ENCODE measurements at regions not wholly inside any gene's neighbourhood (a gene's known extent, or its start where the extent isn't known, plus 50 kb on each side); places are given as distances from the start of the nearest gene placed in this dataset.

DNA sequence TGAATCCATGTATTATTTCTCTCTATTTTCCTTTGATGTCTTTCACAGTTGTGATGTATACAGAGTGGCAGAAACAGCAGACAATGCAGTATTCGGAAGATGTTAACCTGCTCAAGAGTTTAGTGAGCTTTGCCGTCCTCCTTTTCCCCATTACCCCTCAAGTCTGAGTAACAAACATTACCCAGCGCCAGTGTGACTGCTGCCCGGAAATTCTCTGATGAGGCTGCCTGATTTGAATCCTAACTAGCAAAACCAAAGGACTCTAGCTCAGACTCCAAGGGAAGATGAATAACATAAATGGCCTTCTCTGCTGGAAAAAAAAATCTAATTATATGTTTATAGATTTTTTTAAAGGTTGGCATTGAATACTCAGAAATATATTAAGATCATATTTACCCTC, 247.3 kb upstream of the SOX21 start:
- TF ChIP-seq, protein P1, sequence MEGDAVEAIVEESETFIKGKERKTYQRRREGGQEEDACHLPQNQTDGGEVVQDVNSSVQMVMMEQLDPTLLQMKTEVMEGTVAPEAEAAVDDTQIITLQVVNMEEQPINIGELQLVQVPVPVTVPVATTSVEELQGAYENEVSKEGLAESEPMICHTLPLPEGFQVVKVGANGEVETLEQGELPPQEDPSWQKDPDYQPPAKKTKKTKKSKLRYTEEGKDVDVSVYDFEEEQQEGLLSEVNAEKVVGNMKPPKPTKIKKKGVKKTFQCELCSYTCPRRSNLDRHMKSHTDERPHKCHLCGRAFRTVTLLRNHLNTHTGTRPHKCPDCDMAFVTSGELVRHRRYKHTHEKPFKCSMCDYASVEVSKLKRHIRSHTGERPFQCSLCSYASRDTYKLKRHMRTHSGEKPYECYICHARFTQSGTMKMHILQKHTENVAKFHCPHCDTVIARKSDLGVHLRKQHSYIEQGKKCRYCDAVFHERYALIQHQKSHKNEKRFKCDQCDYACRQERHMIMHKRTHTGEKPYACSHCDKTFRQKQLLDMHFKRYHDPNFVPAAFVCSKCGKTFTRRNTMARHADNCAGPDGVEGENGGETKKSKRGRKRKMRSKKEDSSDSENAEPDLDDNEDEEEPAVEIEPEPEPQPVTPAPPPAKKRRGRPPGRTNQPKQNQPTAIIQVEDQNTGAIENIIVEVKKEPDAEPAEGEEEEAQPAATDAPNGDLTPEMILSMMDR (IDR thresholded peaks at IDR 0.05) = no peak
- TF ChIP-seq POLR2A (IDR thresholded peaks at IDR 0.05) = no peak
- no peaks in the 10 kb centered on the region for H3K9me3 ChIP-seq
- DNase-seq = no peak
- H3K4me3 ChIP-seq = no peak overlapping the region
- intact Hi-C loops (cut with DNase I; ENCODE audit: low total_unique reads) = no loop called here
- H3K27me3 ChIP-seq = no peaks in the 10 kb centered on the region
- H3K27ac ChIP-seq = no peak overlapping the region
- WGBS, 2 donors = 74 to 84% methylated on average over 4 of the region's 4 CpGs
- H3K36me3 ChIP-seq (ENCODE audit: low read depth, missing control alignments) = no peaks in the 10 kb centered on the region
- no peaks in the 10 kb centered on the region for H3K4me1 ChIP-seq

DNA sequence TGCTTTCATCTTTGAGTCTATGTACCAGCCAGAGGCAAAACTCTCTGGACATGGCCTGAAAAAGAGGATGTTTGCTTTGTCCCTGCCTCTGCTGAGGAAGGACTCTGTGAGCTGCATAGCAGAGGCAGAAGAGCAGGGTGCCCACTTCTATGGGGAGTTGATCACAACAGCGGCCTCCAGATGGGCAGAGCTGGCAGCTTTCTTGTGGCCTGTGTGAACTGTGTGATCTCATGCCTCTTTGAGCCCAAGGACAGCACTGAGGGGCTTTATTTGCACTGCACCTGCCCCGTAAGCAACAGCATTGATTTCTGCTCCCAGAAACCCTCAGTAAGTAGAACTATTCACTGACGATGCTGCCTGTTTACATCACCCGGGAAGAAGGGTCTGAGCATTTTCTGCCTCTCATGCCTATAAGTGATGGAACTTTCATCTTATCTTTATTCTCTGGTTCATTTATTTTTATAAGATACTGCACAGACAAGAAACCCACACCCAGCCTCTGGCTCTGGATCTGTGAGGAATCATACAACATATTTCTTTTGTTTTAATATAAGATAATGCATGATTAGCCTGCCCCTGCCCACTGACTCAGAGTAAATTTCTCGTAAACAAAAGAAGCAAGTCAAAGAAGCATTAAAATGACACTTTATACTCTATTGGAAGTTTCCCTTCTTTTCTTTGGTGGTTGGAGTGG, 244.2 kb upstream of the SOX21 start:
- 75 to 83% methylated on average over 5 of the region's 5 CpGs for WGBS, 2 donors
- no peaks in the 10 kb centered on the region for H3K4me1 ChIP-seq
- TF ChIP-seq, protein P1 (IDR thresholded peaks at IDR 0.05) = no peak
- no peak for TF ChIP-seq POLR2A (IDR thresholded peaks at IDR 0.05)
- H3K9me3 ChIP-seq = no peaks in the 10 kb centered on the region
- H3K27ac ChIP-seq = no peak overlapping the region
- H3K36me3 ChIP-seq (ENCODE audit: low read depth, missing control alignments) = no peaks in the 10 kb centered on the region
- intact Hi-C loops (cut with DNase I; ENCODE audit: low total_unique reads) = no loop called here
- no peak for DNase-seq
- no peak overlapping the region for H3K4me3 ChIP-seq
- no peaks in the 10 kb centered on the region for H3K27me3 ChIP-seq

DNA sequence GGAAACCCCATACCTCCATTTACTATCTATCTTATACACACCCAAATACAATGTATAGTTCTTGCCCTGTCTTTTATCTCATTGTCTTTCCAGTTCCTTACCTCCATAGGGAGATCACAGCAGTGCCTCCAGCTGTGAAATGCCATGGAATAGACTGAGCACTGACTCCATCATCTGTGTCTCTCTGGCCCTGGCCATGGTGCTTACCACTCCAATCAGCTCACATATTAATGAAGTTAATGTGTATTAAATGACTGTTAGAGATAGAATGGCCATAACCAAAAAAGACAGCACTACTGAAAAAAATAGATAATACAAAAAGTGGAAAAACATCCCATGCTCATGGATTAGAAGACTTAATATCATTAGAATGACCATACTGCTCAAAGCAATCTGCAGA, 240.4 kb upstream of the SOX21 start:
- H3K9me3 ChIP-seq = no peaks in the 10 kb centered on the region
- H3K4me3 ChIP-seq = no peak overlapping the region
- intact Hi-C loops (cut with DNase I; ENCODE audit: low total_unique reads) = no loop called here
- no peak overlapping the region for H3K27ac ChIP-seq
- no peaks in the 10 kb centered on the region for H3K4me1 ChIP-seq
- no peaks in the 10 kb centered on the region for H3K27me3 ChIP-seq
- no peaks in the 10 kb centered on the region for H3K36me3 ChIP-seq (ENCODE audit: low read depth, missing control alignments)
- TF ChIP-seq, protein P1 (IDR thresholded peaks at IDR 0.05) = no peak
- no peak for TF ChIP-seq POLR2A (IDR thresholded peaks at IDR 0.05)
- DNase-seq = no peak

DNA sequence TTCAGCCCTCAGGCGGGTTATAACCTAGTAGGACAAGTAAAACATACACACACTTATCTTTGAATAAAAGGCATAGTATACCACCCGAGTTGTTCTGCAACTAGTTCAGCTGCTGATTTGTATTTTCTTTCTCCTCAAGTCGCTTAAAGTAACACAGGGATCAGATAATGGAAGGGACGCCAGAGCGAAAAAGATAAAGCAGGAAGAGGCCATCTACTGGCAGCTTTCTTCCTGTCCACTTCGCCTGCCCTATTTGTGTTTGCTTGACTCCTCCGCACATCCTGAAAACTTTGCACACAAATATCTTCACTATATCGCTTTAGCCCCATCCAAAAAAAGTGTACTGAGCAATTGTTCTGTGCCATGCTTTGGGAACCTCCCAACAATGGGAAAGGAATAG, 238.0 kb upstream of the SOX21 start:
- no peaks in the 10 kb centered on the region for H3K27me3 ChIP-seq
- H3K4me3 ChIP-seq = no peak overlapping the region
- DNase-seq = no peak
- no peaks in the 10 kb centered on the region for H3K9me3 ChIP-seq
- no peak for TF ChIP-seq POLR2A (IDR thresholded peaks at IDR 0.05)
- TF ChIP-seq, protein P1 (IDR thresholded peaks at IDR 0.05) = no peak
- intact Hi-C loops (cut with DNase I; ENCODE audit: low total_unique reads) = no loop called here
- no peak overlapping the region for H3K27ac ChIP-seq
- no peaks in the 10 kb centered on the region for H3K36me3 ChIP-seq (ENCODE audit: low read depth, missing control alignments)
- H3K4me1 ChIP-seq = no peaks in the 10 kb centered on the region
- 27 to 28% methylated on average over 8 of the region's 8 CpGs for WGBS, 2 donors

DNA sequence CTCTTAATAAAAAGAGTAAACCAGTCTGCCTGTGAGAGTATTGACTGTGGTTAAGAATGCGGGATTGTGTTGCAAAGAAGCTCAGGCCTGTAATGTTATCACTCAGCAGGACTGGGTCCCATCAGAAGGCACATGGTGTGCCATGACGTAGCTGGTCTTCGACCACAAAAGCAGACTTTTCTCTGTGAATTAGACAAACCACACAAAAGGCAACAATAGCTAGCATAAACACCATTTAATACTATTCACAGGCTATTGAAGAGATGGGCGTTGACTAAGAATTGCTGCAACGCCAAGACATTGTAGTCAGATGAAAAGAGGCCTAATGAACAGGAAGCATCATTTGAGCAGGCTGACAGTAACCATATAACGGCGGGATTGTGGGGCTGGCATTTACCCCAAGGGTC, 235.6 kb upstream of the SOX21 start:
- H3K27me3 ChIP-seq = no peaks in the 10 kb centered on the region
- H3K27ac ChIP-seq = no peak overlapping the region
- 63 to 76% methylated on average over 7 of the region's 7 CpGs for WGBS, 2 donors
- no peaks in the 10 kb centered on the region for H3K9me3 ChIP-seq
- TF ChIP-seq, protein P1 (IDR thresholded peaks at IDR 0.05) = no peak
- TF ChIP-seq POLR2A (IDR thresholded peaks at IDR 0.05) = no peak
- DNase-seq = no peak
- H3K36me3 ChIP-seq (ENCODE audit: low read depth, missing control alignments) = no peaks in the 10 kb centered on the region
- no peak overlapping the region for H3K4me3 ChIP-seq
- no peaks in the 10 kb centered on the region for H3K4me1 ChIP-seq
- intact Hi-C loops (cut with DNase I; ENCODE audit: low total_unique reads) = no loop called here

Measured in testis (tissue), 2 donors.